Type B pancreatic cell (in vitro differentiated cells): ENCODE measurements at regions not wholly inside any gene's neighbourhood (a gene's known extent, or its start where the extent isn't known, plus 50 kb on each side); places are given as distances from the start of the nearest gene placed in this dataset.

Source experiments
- DNase-seq: peaks from one replicate; pipeline ENCODE4 v3.0.0; 2021; ENCODE audit warnings: mixed read lengths; ENCODE audit not compliant: unreplicated experiment; ENCODE audit errors: extremely low spot score
- H3K27ac Mint-ChIP-seq: 2 replicates; pipeline ENCODE4 v1.8.0; 2021; ENCODE audit warnings: mild to moderate bottlenecking, mixed read lengths
- H3K27me3 Mint-ChIP-seq: 2 replicates; pipeline ENCODE4 v1.8.0; 2021; ENCODE audit warnings: mixed read lengths
- H3K36me3 Mint-ChIP-seq: 2 replicates; pipeline ENCODE4 v1.8.0; 2021; ENCODE audit warnings: mixed read lengths
- H3K4me1 Mint-ChIP-seq: one replicate; pipeline ENCODE4 v1.8.0; 2021; ENCODE audit warnings: mixed read lengths; ENCODE audit not compliant: unreplicated experiment
- H3K4me3 Mint-ChIP-seq: 2 replicates; pipeline ENCODE4 v1.8.0; 2021; ENCODE audit warnings: mild to moderate bottlenecking, mixed read lengths
- H3K9me3 Mint-ChIP-seq: 2 replicates; pipeline ENCODE4 v1.8.0; 2021; ENCODE audit warnings: mixed read lengths
- CTCF ChIP-seq: fragments of 200-600 bp; sonication (generic); conservative IDR thresholded peaks from 2 replicates; pipeline ENCODE4 v1.5.0; 2021; ENCODE audit warnings: antibody characterized with exemption, mild to moderate bottlenecking

- Mint-ChIP-seq H3K27ac (no peak overlapping the region), H3K4me1 (no peaks in the 10 kb centered on the region), H3K9me3 (no peaks in the 10 kb centered on the region), H3K4me3 (no peak overlapping the region), H3K27me3 (no peaks in the 10 kb centered on the region), H3K36me3 (no peaks in the 10 kb centered on the region)
- TF ChIP-seq CTCF: no peak
- DNase-seq: no peak
Observed at GRCh38 chrX:80098038-80098437, 83.5 kb downstream of the TBX22 start.

GRCh38 chrX:80120335-80120734 is 105.8 kb downstream of the TBX22 start:
- no peak for TF ChIP-seq CTCF
- H3K4me3 Mint-ChIP-seq: no peak overlapping the region
- H3K4me1 Mint-ChIP-seq: no peaks in the 10 kb centered on the region
- DNase-seq: no peak
- H3K36me3 Mint-ChIP-seq: no peaks in the 10 kb centered on the region
- H3K27me3 Mint-ChIP-seq: no peaks in the 10 kb centered on the region
- H3K27ac Mint-ChIP-seq: no peak overlapping the region
- no peaks in the 10 kb centered on the region for H3K9me3 Mint-ChIP-seq

- no peak for DNase-seq
- Mint-ChIP-seq H3K27ac (no peak overlapping the region), H3K4me3 (no peak overlapping the region), H3K9me3 (no peaks in the 10 kb centered on the region), H3K4me1 (no peaks in the 10 kb centered on the region), H3K36me3 (no peaks in the 10 kb centered on the region), H3K27me3 (no peaks in the 10 kb centered on the region)
- no peak for TF ChIP-seq CTCF
Observed at GRCh38 chrX:80138938-80139337, 124.4 kb downstream of the TBX22 start.

GRCh38 chrX:80139564-80139963 is 125.0 kb downstream of the TBX22 start:
- no peak for DNase-seq
- Mint-ChIP-seq H3K4me1 (no peaks in the 10 kb centered on the region), H3K27me3 (no peaks in the 10 kb centered on the region), H3K4me3 (no peak overlapping the region), H3K27ac (no peak overlapping the region), H3K36me3 (no peaks in the 10 kb centered on the region), H3K9me3 (no peaks in the 10 kb centered on the region)
- no peak for TF ChIP-seq CTCF

- H3K4me1 Mint-ChIP-seq: no peaks in the 10 kb centered on the region
- no peak overlapping the region for H3K27ac Mint-ChIP-seq
- no peaks in the 10 kb centered on the region for H3K36me3 Mint-ChIP-seq
- no peak for DNase-seq
- no peaks in the 10 kb centered on the region for H3K9me3 Mint-ChIP-seq
- no peak for TF ChIP-seq CTCF
- H3K27me3 Mint-ChIP-seq: no peaks in the 10 kb centered on the region
- H3K4me3 Mint-ChIP-seq: no peak overlapping the region
Observed at GRCh38 chrX:80170581-80170980, 156.0 kb downstream of the TBX22 start.

GRCh38 chrX:80173261-80173660 is 158.7 kb downstream of the TBX22 start:
- Mint-ChIP-seq H3K27ac (no peak overlapping the region), H3K4me1 (no peaks in the 10 kb centered on the region)

More at GRCh38 chrX:80173261-80173660, 158.7 kb downstream of the TBX22 start:
- Mint-ChIP-seq H3K36me3 (no peaks in the 10 kb centered on the region), H3K4me3 (no peak overlapping the region), H3K27me3 (no peaks in the 10 kb centered on the region), H3K9me3 (no peaks in the 10 kb centered on the region)
- DNase-seq: no peak
- TF ChIP-seq CTCF: no peak
